CD14-positive monocyte (primary cell): ENCODE measurements at regions not wholly inside any gene's neighbourhood (a gene's known extent, or its start where the extent isn't known, plus 50 kb on each side); places are given as distances from the start of the nearest gene placed in this dataset.

ENCODE experiments used
- DNase-seq, 3 donors: peaks; one replicate each; pipeline ENCODE4 v3.0.0-alpha.2; 2011 to 2022
- H2AFZ ChIP-seq: 2 replicates; pipeline ENCODE4 v1.6.0; 2012; ENCODE audit warnings: mild to moderate bottlenecking, low read depth, low read length, inconsistent platforms; ENCODE audit not compliant: insufficient read depth, poor library complexity, severe bottlenecking
- H3K27ac ChIP-seq, 2 donors: 1 replicate in 1 of 2; 2 replicates in 1 of 2; pipeline ENCODE4 v1.5.1; 2012 to 2013; ENCODE audit warnings: low read length in 2 of 2, control low read depth in 1 of 2, inconsistent platforms in 1 of 2, low read depth in 1 of 2, mild to moderate bottlenecking in 1 of 2
- H3K27me3 ChIP-seq, 2 donors: one replicate each; pipeline versions ENCODE4 v1.6.0 to v1.6.1; 2011 to 2013; ENCODE audit warnings: low read length in 2 of 2; ENCODE audit not compliant: control insufficient read depth in 2 of 2, insufficient read depth in 2 of 2
- H3K36me3 ChIP-seq, 2 donors: replicated peaks in 1 of 2; 1 replicate in 1 of 2; 2 replicates in 1 of 2; pipeline versions ENCODE4 v1.5.1 to v1.6.1; 2012 to 2013; ENCODE audit warnings: low read length in 2 of 2, control low read depth in 1 of 2, inconsistent platforms in 1 of 2, mild to moderate bottlenecking in 1 of 2; ENCODE audit not compliant: insufficient read depth in 2 of 2, control insufficient read depth in 1 of 2
- H3K4me1 ChIP-seq, 2 donors: 1 replicate in 1 of 2; 2 replicates in 1 of 2; pipeline versions ENCODE4 v1.5.1 to v1.6.1; 2012 to 2013; ENCODE audit warnings: low read length in 2 of 2, control low read depth in 1 of 2, inconsistent platforms in 1 of 2, mild to moderate bottlenecking in 1 of 2, moderate library complexity in 1 of 2; ENCODE audit not compliant: insufficient read depth in 2 of 2, control insufficient read depth in 1 of 2
- H3K4me2 ChIP-seq: replicated peaks from 2 replicates; pipeline ENCODE3; 2012; ENCODE audit warnings: low read length, moderate library complexity, mild to moderate bottlenecking; ENCODE audit not compliant: poor library complexity, severe bottlenecking; ENCODE audit errors: extremely low read depth
- H3K4me3 ChIP-seq, 3 experiments: fragments of 200-600 bp in 1 of 3; sonication (generic) in 1 of 3; replicated peaks in 1 of 3; 1 replicate in 2 of 3; 2 replicates in 1 of 3; pipeline ENCODE4 v1.5.1; 2011 to 2013; ENCODE audit warnings: low read length in 3 of 3, mild to moderate bottlenecking in 3 of 3, control low read depth in 2 of 3, low read depth in 2 of 3, inconsistent platforms in 1 of 3, moderate library complexity in 1 of 3
- H3K79me2 ChIP-seq: 2 replicates; pipeline ENCODE4 v1.6.0; 2012; ENCODE audit warnings: mild to moderate bottlenecking, control low read depth, inconsistent platforms, low read length, moderate library complexity; ENCODE audit not compliant: insufficient read depth
- H3K9ac ChIP-seq: 2 replicates; pipeline ENCODE4 v1.6.0; 2017; ENCODE audit warnings: low read length, mild to moderate bottlenecking; ENCODE audit not compliant: insufficient read depth, poor library complexity, severe bottlenecking
- H3K9me3 ChIP-seq, 2 donors: replicated peaks in 1 of 2; 1 replicate in 1 of 2; 2 replicates in 1 of 2; pipeline versions ENCODE4 v1.5.1 to v1.6.1; 2012 to 2013; ENCODE audit warnings: low read length in 2 of 2, control low read depth in 1 of 2; ENCODE audit not compliant: control insufficient read depth in 1 of 2, insufficient read depth in 1 of 2
- H4K20me1 ChIP-seq: 2 replicates; pipeline ENCODE4 v1.6.0; 2012; ENCODE audit warnings: mild to moderate bottlenecking, low read length, control low read depth, moderate library complexity; ENCODE audit not compliant: insufficient read depth
- H3K27ac Mint-ChIP-seq, 7 donors: one replicate each; pipeline ENCODE4 v1.8.0; 2020; ENCODE audit warnings: mild to moderate bottlenecking in 7 of 7, mixed read lengths in 7 of 7, moderate library complexity in 6 of 7, inconsistent platforms in 2 of 7
- H3K27me3 Mint-ChIP-seq, 3 donors: one replicate each; pipeline ENCODE4 v1.8.0; 2021 to 2022; ENCODE audit warnings: low read depth in 3 of 3, mild to moderate bottlenecking in 3 of 3, mixed read lengths in 3 of 3, moderate library complexity in 3 of 3, inconsistent platforms in 1 of 3
- H3K36me3 Mint-ChIP-seq, 2 donors: one replicate each; pipeline ENCODE4 v1.8.0; 2020; ENCODE audit warnings: mixed read lengths in 2 of 2, inconsistent platforms in 1 of 2, mild to moderate bottlenecking in 1 of 2
- H3K4me1 Mint-ChIP-seq: one replicate; pipeline ENCODE4 v1.8.0; 2020; ENCODE audit warnings: mild to moderate bottlenecking, mixed read lengths
- H3K4me3 Mint-ChIP-seq, 2 donors: one replicate each; pipeline ENCODE4 v1.8.0; 2020; ENCODE audit warnings: mild to moderate bottlenecking in 2 of 2, mixed read lengths in 2 of 2, moderate library complexity in 1 of 2
- H3K9me3 Mint-ChIP-seq, 7 donors: one replicate each; pipeline ENCODE4 v1.8.0; 2020 to 2022; ENCODE audit warnings: mixed read lengths in 7 of 7, mild to moderate bottlenecking in 6 of 7, moderate library complexity in 6 of 7, inconsistent platforms in 2 of 7
- WGBS: methylation state at CpG from one replicate; pipeline ENCODE4 v1.1.5; 2013; ENCODE audit warnings: missing lambda C conversion rate; ENCODE audit not compliant: insufficient coverage; 5-methylcytosine and 5-hydroxymethylcytosine counted together
- intact Hi-C, 2 donors: fragments of 100-400 bp; cut with micrococcal nuclease; formaldehyde crosslinking; loops; one replicate each; pipeline versions ENCODE4 v1.15.0 to v1.15.1; 2023
- TF ChIP-seq, protein P1 (sequence below): fragments of 200-600 bp; IDR thresholded peaks from one replicate; pipeline ENCODE4 v1.8.0; 2022; ENCODE audit warnings: antibody characterized with exemption, mild to moderate bottlenecking

DNA sequence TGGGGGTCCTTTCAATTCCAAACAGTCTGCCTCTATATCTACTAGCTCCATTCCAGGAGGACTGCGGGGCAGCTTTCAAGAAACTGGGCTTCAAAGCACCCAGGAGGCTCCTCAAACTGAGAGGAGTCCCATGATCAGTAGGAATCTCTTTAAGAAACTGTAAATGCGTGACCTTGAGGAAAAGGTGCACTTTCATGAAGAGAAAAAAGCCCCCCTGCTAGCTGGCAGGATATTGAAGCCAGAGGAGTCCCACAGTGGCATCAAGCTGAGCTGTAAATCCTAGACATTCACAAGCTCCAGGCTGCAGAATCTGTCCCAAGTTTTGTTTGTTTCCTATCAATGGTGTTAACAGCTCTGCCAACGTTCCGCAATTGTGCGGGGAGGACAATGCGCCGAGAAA lies 790.1 kb downstream of the SLC4A3 start:
- WGBS: 100% methylated on average over 1 of the region's 7 CpGs
- no peak overlapping the region for H3K27ac Mint-ChIP-seq
- H3K79me2 ChIP-seq: no peaks in the 10 kb centered on the region
- H3K9ac ChIP-seq: no peak overlapping the region
- H3K36me3 ChIP-seq: no peaks in the 10 kb centered on the region
- no peak overlapping the region for H3K4me2 ChIP-seq
- no peaks in the 10 kb centered on the region for H3K4me1 Mint-ChIP-seq
- DNase-seq: no peak
- H3K9me3 Mint-ChIP-seq: peaks cover 2 to 6% (median 5%) of the 10 kb centered on the region in 7 donors
- no peaks in the 10 kb centered on the region for H3K27me3 ChIP-seq
- no peak overlapping the region for H3K4me3 Mint-ChIP-seq
- H3K36me3 Mint-ChIP-seq: no peaks in the 10 kb centered on the region
- H3K27me3 Mint-ChIP-seq: no peaks in the 10 kb centered on the region
- H3K27ac ChIP-seq: no peak overlapping the region
- H3K9me3 ChIP-seq: peaks cover 9 to 17% of the 10 kb centered on the region in 2 donors
- no peak overlapping the region for H2AFZ ChIP-seq
- no peak overlapping the region for H3K4me3 ChIP-seq
- TF ChIP-seq, protein P1, sequence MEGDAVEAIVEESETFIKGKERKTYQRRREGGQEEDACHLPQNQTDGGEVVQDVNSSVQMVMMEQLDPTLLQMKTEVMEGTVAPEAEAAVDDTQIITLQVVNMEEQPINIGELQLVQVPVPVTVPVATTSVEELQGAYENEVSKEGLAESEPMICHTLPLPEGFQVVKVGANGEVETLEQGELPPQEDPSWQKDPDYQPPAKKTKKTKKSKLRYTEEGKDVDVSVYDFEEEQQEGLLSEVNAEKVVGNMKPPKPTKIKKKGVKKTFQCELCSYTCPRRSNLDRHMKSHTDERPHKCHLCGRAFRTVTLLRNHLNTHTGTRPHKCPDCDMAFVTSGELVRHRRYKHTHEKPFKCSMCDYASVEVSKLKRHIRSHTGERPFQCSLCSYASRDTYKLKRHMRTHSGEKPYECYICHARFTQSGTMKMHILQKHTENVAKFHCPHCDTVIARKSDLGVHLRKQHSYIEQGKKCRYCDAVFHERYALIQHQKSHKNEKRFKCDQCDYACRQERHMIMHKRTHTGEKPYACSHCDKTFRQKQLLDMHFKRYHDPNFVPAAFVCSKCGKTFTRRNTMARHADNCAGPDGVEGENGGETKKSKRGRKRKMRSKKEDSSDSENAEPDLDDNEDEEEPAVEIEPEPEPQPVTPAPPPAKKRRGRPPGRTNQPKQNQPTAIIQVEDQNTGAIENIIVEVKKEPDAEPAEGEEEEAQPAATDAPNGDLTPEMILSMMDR: no peak
- no peaks in the 10 kb centered on the region for H4K20me1 ChIP-seq
- H3K4me1 ChIP-seq: no peaks in the 10 kb centered on the region
- intact Hi-C loops: no loop called here

DNA sequence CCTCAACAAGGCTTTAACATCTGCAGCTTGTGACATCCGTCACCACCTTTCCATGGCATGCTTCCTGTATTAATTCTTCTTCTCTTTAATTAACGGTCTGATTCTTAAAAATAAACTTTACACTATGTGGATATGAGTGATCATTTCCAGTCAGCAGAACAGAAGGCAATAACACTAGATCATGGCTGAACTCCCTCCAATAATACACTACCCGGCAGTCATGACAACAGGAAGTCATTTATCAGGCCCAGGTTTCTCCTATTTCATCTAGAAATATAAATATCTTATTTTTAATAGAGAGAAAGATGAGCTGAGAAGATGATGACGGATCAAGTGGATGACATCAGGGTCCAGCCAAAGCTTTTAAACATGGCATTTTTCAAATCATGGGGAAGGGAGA lies 792.2 kb downstream of the SLC4A3 start:
- Mint-ChIP-seq H3K9me3 (peaks cover 0 to 3% (median 2%) of the 10 kb centered on the region in 7 donors), H3K4me1 (no peaks in the 10 kb centered on the region), H3K36me3 (no peaks in the 10 kb centered on the region), H3K27ac (no peak overlapping the region), H3K4me3 (no peak overlapping the region), H3K27me3 (no peaks in the 10 kb centered on the region)
- no peak for DNase-seq
- intact Hi-C loops: no loop called here
- H3K9me3 ChIP-seq: peaks cover 5 to 14% of the 10 kb centered on the region in 2 donors
- TF ChIP-seq, protein P1: no peak
- H3K4me3 ChIP-seq: no peak overlapping the region
- no peak overlapping the region for H3K27ac ChIP-seq
- H3K36me3 ChIP-seq: no peaks in the 10 kb centered on the region
- H4K20me1 ChIP-seq: no peaks in the 10 kb centered on the region
- H2AFZ ChIP-seq: no peak overlapping the region
- H3K27me3 ChIP-seq: no peaks in the 10 kb centered on the region
- WGBS: 100% methylated on average over 1 of the region's 4 CpGs
- H3K4me2 ChIP-seq: no peak overlapping the region
- no peaks in the 10 kb centered on the region for H3K79me2 ChIP-seq
- no peaks in the 10 kb centered on the region for H3K4me1 ChIP-seq
- H3K9ac ChIP-seq: no peak overlapping the region
